Progenitor cell of endocrine pancreas (in vitro differentiated cells): ENCODE measurements at regions not wholly inside any gene's neighbourhood (a gene's known extent, or its start where the extent isn't known, plus 50 kb on each side); places are given as distances from the start of the nearest gene placed in this dataset.

Experiments used
- DNase-seq: peaks from one replicate; pipeline ENCODE4 v3.0.0; 2021; ENCODE audit warnings: low spot score; ENCODE audit not compliant: unreplicated experiment
- H3K27ac Mint-ChIP-seq: 2 replicates; pipeline ENCODE4 v1.8.0; 2021; ENCODE audit warnings: mild to moderate bottlenecking, moderate library complexity, mixed read lengths
- H3K27me3 Mint-ChIP-seq: 2 replicates; pipeline ENCODE4 v1.8.0; 2021; ENCODE audit warnings: mixed read lengths
- H3K36me3 Mint-ChIP-seq: 2 replicates; pipeline ENCODE4 v1.8.0; 2022; ENCODE audit warnings: mixed read lengths; ENCODE audit not compliant: insufficient read depth
- H3K4me1 Mint-ChIP-seq: 2 replicates; pipeline ENCODE4 v1.8.0; 2021; ENCODE audit warnings: low read depth, mixed read lengths
- H3K4me3 Mint-ChIP-seq: 2 replicates; pipeline ENCODE4 v1.8.0; 2021; ENCODE audit warnings: low read depth, mild to moderate bottlenecking, moderate library complexity, mixed read lengths
- H3K9me3 Mint-ChIP-seq: 2 replicates; pipeline ENCODE4 v1.8.0; 2021; ENCODE audit warnings: low read depth, mixed read lengths
- TF ChIP-seq, protein P1 (sequence below): fragments of 200-600 bp; sonication (generic); IDR thresholded peaks from one replicate; pipeline ENCODE4 v1.5.0; 2021; ENCODE audit warnings: antibody characterized with exemption, mild to moderate bottlenecking; ENCODE audit not compliant: unreplicated experiment

DNA sequence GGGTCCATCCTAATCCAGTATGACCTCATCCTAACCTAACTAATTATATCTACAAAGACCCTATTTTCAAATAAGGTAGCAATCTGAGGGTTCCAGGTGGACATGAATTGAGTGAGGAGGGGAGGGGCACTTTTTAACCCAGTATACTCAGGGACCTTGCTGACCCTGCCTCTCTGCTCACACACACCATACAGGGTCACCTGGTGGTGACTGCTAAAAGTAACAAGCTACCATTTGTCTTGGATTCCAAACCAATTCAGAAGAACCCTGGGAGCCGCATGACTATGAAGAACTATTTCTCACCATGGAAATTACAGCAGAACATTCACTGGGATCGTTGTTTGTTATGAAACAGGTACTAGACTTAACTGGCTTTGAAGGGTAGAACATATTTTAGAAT is 151.9 kb downstream of the LACC1 start:
- H3K9me3 Mint-ChIP-seq: no peaks in the 10 kb centered on the region
- no peaks in the 10 kb centered on the region for H3K27me3 Mint-ChIP-seq
- no peak overlapping the region for H3K4me3 Mint-ChIP-seq
- no peaks in the 10 kb centered on the region for H3K4me1 Mint-ChIP-seq
- no peak for DNase-seq
- H3K36me3 Mint-ChIP-seq: no peaks in the 10 kb centered on the region
- TF ChIP-seq, protein P1, sequence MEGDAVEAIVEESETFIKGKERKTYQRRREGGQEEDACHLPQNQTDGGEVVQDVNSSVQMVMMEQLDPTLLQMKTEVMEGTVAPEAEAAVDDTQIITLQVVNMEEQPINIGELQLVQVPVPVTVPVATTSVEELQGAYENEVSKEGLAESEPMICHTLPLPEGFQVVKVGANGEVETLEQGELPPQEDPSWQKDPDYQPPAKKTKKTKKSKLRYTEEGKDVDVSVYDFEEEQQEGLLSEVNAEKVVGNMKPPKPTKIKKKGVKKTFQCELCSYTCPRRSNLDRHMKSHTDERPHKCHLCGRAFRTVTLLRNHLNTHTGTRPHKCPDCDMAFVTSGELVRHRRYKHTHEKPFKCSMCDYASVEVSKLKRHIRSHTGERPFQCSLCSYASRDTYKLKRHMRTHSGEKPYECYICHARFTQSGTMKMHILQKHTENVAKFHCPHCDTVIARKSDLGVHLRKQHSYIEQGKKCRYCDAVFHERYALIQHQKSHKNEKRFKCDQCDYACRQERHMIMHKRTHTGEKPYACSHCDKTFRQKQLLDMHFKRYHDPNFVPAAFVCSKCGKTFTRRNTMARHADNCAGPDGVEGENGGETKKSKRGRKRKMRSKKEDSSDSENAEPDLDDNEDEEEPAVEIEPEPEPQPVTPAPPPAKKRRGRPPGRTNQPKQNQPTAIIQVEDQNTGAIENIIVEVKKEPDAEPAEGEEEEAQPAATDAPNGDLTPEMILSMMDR: no peak
- no peak overlapping the region for H3K27ac Mint-ChIP-seq

DNA sequence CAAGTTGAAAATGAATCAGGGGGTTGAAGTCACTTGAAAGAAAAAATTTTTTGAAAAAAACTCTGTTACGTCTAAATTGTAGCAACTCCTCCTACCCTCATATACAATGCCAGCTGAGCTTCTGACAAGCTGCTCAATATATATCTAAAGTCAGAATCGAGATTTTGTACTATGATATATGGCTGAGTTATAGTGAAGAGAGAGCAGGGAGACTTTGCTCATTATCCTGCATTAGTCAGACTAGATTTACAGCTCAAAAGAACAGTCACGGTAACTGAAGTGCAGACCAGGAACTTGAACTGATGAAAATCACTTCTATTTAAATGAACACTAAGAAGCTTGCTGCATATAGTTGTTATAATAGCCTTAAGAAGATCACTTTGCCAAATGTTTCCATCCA is 153.1 kb downstream of the LACC1 start:
- H3K27me3 Mint-ChIP-seq: no peaks in the 10 kb centered on the region

DNA sequence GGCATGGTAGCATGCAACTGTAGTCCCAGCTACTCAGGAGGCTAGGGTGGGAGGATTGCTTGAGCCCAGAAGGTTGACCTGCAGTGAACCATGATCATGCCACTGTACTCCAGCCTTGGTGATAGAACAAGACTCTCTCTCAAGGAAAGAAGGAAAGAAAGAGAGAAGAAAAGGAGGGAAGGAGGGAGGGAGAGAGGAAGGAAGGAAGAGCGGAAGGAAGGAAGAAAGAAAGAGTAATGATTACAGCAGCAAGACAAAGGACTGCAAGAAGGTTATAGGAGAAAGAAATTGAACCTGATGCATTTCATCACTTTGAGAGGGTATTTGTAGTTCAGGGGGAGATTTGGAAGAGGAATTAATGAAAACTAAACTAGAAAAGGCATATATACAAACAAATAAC is 155.7 kb downstream of the LACC1 start:
- Mint-ChIP-seq H3K27ac (no peak overlapping the region), H3K4me3 (no peak overlapping the region), H3K9me3 (no peaks in the 10 kb centered on the region), H3K4me1 (no peaks in the 10 kb centered on the region), H3K27me3 (no peaks in the 10 kb centered on the region), H3K36me3 (no peaks in the 10 kb centered on the region)
- no peak for DNase-seq
- TF ChIP-seq, protein P1: no peak

More for the DNA sequence above, 153.1 kb downstream of the LACC1 start:
- Mint-ChIP-seq H3K4me3 (no peak overlapping the region), H3K9me3 (no peaks in the 10 kb centered on the region), H3K4me1 (no peaks in the 10 kb centered on the region), H3K27ac (no peak overlapping the region), H3K36me3 (no peaks in the 10 kb centered on the region)
- DNase-seq: no peak
- TF ChIP-seq, protein P1: no peak

DNA sequence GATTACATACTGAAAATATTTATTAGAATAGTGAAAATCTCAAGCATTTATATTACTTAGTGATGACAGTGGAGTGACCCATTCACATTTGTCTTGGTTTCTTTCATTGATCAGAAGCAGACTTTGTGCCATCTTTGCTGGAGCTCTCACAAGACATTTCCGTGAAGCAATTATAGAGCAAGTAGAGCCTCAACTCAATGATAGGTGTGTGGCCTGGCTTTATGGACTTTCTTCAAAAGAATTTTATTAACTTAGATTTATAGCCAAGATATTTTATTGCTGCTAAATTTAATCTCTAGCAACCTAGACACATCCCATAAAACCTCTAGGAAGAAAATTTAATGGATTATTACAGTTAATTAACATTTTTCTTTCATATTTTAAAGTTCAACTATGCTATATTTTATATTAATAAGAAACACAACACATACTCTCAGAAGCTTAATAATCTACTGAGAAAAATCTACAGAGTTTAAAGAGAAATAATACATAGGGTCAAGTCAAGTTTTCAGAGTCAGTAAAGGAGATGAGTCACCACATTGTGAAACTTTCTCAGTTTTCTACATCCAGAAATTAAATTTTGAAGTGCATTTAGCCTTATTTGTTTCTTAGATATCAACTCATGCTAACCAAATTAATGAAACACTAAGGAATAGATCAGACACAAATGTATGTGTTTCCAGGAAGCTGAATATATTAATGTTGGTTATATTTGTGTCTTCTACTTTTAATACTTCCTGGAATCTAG is 160.5 kb downstream of the LACC1 start:
- TF ChIP-seq, protein P1: no peak
- H3K4me1 Mint-ChIP-seq: no peaks in the 10 kb centered on the region
- no peak overlapping the region for H3K4me3 Mint-ChIP-seq
- H3K9me3 Mint-ChIP-seq: no peaks in the 10 kb centered on the region
- no peaks in the 10 kb centered on the region for H3K36me3 Mint-ChIP-seq
- H3K27me3 Mint-ChIP-seq: no peaks in the 10 kb centered on the region
- DNase-seq: no peak
- no peak overlapping the region for H3K27ac Mint-ChIP-seq

DNA sequence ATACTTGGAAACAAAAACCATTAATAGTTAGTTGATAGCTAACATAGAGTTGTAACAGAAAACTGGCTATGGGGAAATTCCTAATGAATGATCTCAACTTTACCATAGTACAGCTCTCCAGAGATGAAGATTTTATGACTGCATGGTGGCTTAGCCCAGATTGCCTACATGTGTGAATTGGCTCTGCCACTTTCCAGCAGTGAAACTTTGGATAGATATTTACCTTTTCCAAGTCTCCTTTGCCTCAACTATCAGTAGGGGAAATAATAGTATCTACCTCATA is 161.1 kb downstream of the LACC1 start:
- Mint-ChIP-seq H3K4me3 (no peak overlapping the region), H3K4me1 (peaks cover 2% of the 10 kb centered on the region), H3K9me3 (no peaks in the 10 kb centered on the region), H3K27ac (no peak overlapping the region), H3K36me3 (no peaks in the 10 kb centered on the region), H3K27me3 (no peaks in the 10 kb centered on the region)
- TF ChIP-seq, protein P1: no peak
- no peak for DNase-seq
